Suprapubic skin (tissue), 4 donors: ENCODE measurements at regions not wholly inside any gene's neighbourhood (a gene's known extent, or its start where the extent isn't known, plus 50 kb on each side); places are given as distances from the start of the nearest gene placed in this dataset.

Experiments
- EP300 ChIP-seq: sonication (generic); formaldehyde crosslinking; IDR thresholded peaks from one replicate; pipeline ENCODE4 v1.6.1; 2017; ENCODE audit warnings: antibody characterized with exemption
- POLR2AphosphoS5 ChIP-seq, 3 donors: sonication (generic); formaldehyde crosslinking; IDR thresholded peaks; one replicate each; pipeline ENCODE4 v1.6.1; 2017; ENCODE audit warnings: antibody characterized with exemption in 3 of 3

GRCh38 chr1:175820456-175821025, 77.1 kb upstream of the TNR start:
- TF ChIP-seq EP300 (no peak), POLR2AphosphoS5 (IDR thresholded peaks at IDR 0.05) (no peak)
